GM21717 (cell line): ENCODE measurements at regions not wholly inside any gene's neighbourhood (a gene's known extent, or its start where the extent isn't known, plus 50 kb on each side); places are given as distances from the start of the nearest gene placed in this dataset.
A peak's percentile ranks its signal among the peaks of the same experiment; 100 is the strongest.
"Not testable (repeated sequence)": the region's sequence is repeated elsewhere in the genome, so short reads cannot be mapped to it uniquely, and the experiment has no call there.

Experiments
- ATAC-seq: cut with Tn5 transposase; IDR thresholded peaks from one replicate; pipeline ENCODE4 v1.9.1; 2021; ENCODE audit warnings: mild to moderate bottlenecking, moderate library complexity; ENCODE audit not compliant: unreplicated experiment

DNA sequence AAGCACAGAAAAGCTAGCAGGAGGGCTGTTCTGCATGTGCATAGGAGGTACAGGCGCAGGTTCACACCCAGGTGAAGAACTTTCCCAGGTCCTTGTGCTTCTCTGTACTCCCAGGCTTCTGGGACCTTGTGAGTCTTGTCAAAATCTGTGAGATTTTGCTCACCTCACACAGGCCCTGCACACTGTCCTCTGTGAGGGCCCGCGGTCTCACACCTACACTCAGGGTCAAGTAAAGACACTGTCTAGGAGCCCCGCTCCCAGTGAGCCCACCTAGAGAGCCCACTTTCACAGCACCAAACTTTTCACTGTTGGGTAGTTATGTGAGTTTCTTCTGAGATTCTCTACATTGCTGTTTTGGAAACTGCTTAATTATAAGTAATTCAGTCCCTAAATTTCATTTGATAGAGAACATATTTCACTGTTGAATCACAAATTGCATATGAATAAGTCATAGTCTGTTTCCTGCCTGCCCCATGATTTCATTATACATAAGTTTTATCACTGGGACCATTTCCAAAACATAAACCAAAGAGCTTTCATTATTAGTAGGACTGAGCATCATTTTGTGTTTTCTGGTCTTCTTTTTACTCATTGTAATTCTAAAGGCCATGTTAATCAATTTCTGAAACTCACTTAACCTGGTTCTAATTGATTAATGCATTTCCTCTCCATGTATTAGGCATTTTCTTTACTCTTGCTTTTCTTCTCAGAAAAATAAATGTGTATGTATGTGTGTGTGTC is 234.2 kb upstream of the SPOPL start:
- peak; percentile 82 for ATAC-seq

GRCh38 chr2:138267902-138268254 is 233.7 kb upstream of the SPOPL start:
- ATAC-seq, result peak; percentile 42

DNA sequence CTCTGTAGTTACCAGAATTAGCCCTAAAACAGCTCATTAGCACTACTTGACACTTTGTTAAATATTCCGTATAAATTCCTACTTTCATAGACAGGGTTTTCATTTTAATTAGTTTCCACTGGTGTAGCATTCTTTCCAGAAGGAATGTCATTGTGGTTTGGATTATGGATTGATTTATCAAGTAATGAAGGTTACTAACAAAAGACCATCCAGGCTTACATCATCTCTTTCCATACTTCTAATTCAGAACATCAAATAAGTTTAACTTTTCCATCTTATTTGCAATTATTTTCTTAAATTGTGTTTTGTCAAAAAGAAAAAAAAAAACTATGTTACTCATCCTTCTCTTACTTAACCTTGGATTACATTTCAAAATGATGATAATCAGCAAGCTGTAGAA is 231.8 kb upstream of the SPOPL start:
- no peak for ATAC-seq

- ATAC-seq, result no peak
These were observed 230.1 kb upstream of the SPOPL start for GRCh38 chr2:138271467-138271866.

DNA sequence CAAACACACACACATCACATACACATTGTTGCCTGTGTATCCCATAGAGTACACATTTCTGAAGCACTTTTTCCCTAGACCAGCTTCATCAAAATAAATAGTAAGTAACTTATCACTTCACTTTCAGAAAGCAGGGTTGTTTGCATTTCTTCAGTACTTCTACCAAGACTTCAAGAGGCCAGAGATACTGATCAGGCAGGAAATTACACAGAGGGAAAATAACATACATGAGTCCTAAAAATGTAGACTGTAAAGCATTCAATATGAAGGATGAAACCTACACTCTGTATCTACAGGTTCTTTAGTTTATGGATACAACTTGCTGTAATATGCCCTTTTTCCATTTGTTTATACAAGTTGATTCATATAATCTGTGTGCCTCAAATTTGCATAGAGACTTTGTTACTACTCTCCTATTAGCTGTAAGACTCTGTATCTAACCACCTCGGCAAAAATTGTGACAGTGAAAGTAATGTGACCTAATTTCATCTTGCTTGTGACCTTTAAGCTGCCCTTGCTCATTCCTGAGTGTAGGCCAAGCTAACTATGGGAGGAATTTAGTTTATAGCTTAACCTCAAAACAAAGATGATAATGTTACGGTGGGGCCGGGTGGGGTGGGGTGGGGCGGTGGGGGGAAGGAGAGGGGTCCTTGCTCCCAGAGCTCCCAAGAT is 228.9 kb upstream of the SPOPL start:
- ATAC-seq, result no peak

- ATAC-seq, result not testable (repeated sequence)
These were observed 228.3 kb upstream of the SPOPL start for GRCh38 chr2:138273280-138273679.

DNA sequence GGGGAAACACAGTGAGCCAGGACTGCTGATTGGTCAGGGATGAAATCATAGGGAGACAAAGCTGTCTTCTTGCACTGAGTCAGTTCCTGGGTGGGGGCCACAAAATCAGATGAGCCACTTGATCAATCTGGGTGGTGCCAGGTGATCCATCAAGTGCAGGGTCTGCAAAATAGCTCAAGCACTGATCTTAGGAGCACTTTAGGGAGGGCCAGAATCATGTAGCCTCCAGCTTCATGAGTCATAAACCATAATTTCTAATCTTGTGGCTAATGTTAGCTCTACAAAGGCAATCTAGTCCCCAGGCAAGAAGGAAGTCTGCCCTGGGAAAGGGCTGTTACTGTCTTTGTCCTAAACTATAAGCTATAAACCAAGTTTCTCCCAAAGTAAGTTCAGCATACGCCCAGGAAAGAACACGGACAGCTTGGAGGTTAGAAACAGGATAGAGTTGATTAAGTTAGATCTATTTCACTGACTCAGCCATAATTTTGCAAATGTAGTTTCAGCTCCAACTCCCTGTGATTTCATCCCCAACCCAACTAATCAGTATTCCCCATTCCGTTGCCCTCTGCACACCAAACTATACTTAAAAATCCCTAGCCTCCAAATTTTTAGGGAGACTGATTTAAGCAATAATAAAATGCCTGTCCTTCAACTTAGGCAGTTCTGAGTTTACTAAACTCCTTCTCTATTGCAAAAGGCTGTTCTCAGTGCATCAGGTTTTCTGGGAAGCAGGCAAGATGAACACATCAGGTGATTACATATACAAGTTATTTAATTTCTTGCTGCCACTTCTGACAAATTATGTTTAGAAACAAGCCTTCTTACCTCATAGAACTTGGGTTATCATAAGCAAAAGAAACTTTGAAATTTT is 226.9 kb upstream of the SPOPL start:
- no peak for ATAC-seq

GRCh38 chr2:138275292-138275690 is 226.3 kb upstream of the SPOPL start:
- ATAC-seq, result no peak

DNA sequence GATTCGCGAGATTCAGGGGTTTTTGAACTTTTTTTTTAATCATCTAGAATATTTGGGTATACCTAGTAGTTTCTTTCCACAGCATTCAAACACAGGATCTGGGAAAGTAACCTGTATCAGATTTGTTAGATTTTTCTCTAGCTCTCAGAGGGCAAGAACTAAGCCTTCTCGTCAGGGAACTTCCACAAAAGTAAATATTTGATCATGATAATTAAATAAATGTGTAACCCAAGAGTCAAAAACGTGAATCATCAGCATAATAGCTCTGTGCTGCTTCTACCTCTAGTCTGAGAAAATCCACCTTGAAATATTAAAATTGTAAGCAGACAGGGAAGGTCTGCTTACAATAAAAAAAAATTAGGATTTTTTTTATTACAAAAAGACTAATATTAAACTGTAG is 225.7 kb upstream of the SPOPL start:
- ATAC-seq, result no peak

GRCh38 chr2:138276339-138276738 is 225.2 kb upstream of the SPOPL start:
- no peak for ATAC-seq

DNA sequence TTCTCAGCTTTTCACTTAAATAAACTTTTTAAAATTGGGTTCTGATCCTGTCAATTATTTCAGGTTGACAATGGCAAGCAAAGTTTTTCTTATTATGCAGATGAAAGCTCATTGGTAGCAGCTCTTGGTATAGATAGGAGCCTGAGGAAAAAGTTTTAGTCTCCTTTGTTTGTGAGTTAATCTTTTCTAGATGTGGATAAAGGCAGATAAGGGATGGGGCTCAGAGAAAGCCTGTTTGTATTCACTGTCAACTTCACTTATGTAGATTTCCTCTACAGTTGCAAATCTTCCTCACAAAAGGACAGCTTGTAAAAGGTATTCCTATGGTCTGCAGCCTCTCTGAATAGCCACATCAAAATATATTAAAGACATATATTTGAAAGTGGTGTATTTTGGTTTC is 224.5 kb upstream of the SPOPL start:
- ATAC-seq, result no peak

DNA sequence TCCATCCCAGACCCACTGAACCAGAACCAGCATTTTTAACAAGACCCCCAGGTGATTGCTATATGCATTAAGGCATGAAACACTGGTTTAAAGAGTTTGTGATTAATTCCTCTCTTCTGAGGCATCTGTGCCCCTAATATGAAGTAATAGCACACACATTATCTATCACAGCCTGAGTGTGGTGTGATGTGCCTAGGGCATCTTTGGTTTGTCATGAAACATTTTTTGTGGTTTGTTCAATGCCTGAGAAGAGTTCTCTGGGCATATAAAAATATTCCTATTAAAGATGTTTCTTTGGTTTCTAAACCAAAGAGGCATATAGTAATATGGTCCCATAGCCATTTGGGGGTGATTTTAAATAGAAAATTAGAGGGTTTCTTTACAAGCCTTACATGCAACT is 221.7 kb upstream of the SPOPL start:
- ATAC-seq, result no peak

DNA sequence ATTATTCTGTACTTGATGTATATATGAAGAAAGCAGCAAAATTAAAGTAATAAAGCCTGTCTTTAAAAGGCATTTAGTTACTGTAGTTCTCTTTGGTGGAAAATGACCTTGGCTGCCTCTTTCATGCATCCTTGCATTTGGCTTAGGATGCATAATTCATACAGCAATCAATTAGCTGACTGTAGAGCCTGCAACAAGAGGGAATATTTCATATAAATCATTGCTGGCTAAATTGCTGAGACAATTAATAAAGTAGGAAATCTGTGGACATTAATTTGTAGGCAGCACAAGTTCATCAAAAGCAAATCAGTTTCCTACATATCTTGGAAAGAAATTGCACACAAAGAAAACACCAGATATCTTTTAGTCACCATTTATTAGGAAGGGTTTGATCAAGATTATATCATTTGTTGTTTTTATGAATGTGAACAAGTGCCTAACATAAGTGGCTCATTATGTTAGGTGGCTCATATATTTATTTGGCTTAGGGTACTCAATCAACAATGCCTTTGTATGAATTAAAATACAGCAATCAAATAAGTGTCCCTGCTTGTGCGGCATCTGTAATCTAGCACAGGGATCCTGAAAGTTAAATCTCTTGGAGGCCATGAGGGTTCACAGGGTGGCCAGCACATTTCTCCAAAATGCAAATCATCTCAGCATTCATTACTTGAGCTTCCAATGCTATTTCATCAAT is 220.4 kb upstream of the SPOPL start:
- no peak for ATAC-seq

DNA sequence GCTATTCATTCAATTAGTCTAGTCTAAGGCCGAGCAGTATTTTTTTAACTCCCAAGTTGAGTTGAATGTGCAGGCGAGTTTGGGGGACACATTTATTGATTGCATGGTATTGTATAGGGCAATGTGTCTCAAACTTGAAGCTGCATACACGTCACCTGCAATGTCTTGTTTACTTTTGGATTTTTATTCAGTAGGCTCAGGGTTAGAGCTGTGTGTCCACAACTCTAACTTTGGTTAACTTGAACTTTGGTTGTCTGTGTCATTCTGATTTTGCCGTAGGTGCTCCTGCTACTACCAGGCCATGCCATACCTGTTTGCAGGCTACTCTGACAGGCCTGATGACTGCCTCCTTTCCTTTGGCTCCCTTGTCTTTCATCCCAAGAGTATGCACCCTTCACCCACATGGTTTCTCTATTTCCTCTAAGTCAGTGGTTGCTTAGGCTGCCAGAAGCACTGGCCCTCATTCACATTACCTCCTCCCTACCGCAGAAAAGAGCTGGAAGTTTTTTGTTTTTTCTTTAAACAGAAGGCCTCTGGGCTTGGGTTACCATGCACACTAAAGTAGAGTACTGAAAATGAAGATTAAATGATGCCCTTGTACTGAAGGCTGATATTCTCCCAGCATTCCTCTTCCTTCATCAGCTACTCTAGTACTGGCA is 219.4 kb upstream of the SPOPL start:
- no peak for ATAC-seq

GRCh38 chr2:138291805-138292204 is 209.8 kb upstream of the SPOPL start:
- ATAC-seq, result no peak

DNA sequence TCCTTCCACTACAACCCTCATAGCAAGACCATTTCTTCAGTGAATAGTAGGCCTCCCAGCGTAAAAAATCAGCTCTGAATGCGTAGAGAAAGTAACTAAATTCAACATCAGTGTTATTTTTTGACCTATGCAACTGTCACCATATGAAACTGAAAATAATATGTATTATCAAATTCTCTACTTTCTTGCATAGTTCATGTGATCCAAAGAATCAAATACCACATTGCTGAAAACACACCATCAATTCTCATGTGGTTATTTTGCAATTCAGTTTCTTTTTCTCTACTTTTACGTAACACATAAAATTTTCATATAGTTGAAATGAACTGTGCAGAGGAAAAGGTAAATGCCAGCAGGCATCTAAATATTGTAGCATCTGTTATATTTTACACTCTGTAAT is 208.5 kb upstream of the SPOPL start:
- no peak for ATAC-seq

GRCh38 chr2:138293549-138293948 is 208.0 kb upstream of the SPOPL start:
- no peak for ATAC-seq

DNA sequence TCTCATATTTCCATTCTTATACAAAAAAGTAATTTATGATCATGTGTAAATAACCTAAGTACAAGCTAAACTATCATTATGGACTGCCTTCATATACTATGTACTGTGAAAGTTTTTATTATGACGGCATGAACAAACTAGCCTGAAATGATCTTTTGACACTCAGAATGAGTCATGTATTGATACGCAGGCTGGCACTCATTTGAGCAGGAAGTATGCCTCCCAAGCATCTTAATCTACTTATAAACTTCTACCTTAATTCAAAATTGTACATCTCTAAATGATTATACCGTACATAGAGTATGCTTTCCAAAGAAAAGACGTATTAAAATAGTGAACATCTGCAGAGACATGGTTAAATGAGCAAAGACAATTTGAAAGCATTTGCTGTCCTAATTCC is 207.1 kb upstream of the SPOPL start:
- no peak for ATAC-seq

DNA sequence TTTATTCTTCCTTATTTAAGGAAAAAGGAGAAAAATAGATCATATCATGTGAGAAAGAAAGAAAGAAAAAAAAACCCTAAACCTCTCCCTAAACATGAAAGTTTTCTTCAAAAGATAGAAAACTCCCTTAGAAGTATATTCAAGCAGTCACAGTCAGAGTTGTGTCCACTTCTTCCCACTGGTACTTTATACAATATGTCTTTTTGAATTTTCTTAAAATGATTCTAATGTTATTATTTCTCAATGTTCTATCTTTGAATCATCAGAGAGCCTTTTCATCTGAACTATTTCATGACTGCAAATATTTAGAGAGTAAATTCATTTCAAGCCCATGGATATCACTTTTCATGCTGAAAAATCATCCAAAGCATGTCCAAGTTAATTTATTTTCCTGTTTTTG is 205.2 kb upstream of the SPOPL start:
- no peak for ATAC-seq

DNA sequence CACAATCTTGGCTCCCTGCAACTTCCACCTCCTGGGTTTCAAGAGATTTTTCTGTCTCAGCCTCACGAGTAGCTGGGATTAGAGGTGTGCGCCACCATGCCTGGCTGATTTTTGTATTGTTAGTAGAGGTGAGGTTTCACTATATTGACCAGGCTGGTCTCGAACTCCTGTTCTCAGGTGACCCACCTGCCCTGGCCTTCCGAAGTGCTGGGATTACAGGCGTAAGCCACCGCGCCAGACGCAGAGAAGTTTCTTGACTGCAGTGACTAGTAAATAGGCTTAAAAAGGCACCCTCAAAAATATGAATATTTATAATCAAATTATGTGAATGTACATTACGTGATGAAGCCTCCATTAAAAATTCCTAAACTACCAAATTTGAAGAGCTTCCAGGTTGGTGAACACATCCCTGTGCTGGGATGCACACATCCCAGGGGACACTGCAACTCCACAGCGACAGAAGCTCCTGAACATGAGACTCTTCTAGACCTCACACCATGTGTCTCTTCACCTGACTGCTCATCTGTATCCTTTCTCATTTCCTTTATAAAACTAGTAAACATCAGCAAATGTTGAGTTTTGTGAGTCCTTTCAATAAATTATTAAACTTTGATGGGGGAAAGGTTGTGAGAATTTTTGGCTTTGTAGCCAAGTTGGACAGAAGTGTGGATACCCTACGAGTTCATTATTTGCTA is 203.3 kb upstream of the SPOPL start:
- peak; percentile 77 for ATAC-seq
